ENCODE measurements at regions not wholly inside any gene's neighbourhood (a gene's known extent, or its start where the extent isn't known, plus 50 kb on each side); places are given as distances from the start of the nearest gene placed in this dataset.
"Not testable (repeated sequence)": the region's sequence is repeated elsewhere in the genome, so short reads cannot be mapped to it uniquely, and the experiment has no call there.

DNA sequence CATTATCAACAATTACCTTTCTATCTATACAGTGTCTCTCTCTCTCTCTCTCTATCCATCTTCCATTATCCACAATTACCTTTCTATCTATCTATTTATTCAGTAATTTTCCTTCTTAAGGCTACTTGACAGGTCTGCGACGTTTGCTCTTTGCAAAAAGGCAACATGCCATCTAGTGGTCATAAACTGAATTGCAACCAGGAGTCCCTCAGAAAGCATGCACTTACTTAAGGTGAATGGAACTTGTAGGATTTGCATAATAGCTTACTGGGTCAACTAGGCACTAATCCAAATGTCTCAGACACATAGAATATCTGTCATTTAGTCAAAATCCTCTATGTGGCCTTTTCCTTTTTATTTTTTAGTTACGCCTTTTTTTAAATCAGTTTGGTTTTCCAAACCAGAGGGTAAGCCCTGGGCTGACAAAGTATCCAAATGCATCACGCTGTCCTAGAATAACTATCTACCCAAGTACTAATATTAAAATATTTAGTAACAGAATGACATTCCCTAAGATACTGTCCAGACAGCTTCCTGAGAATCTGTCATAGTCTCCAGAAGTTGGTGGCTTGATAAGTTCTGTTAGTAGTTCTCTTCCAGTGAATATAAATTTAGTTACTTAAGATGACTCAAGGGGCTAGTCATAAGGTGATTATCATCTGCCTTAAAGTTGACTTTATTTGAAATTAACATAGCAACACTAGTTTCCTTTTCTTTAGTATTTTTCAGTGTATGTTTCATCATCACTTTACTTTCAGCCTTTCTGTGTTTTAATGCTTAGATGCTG is 208.3 kb downstream of the PPP1R3A start:
- peak; percentile 75 for DNase-seq (ENCODE audit: low spot score)

DNA sequence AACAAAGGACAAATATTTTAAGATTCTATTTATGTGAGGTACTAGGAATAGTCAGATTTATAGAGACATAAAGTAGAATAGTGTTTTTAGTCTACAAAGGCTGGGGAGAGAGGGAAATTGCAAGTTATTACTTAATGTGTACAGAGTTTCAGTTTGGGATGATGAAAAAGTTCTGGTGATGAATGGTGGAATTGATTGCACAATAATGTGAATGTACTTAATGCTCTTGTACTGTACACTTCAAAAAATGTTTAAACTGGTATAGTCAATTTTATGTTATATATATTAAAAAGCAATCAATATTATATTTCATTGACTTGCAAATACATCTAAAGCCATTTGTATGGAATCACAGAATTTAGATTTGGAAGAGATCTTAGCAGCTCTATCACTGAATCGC is 213.4 kb downstream of the PPP1R3A start:
- no peak for DNase-seq (ENCODE audit: low spot score)

DNA sequence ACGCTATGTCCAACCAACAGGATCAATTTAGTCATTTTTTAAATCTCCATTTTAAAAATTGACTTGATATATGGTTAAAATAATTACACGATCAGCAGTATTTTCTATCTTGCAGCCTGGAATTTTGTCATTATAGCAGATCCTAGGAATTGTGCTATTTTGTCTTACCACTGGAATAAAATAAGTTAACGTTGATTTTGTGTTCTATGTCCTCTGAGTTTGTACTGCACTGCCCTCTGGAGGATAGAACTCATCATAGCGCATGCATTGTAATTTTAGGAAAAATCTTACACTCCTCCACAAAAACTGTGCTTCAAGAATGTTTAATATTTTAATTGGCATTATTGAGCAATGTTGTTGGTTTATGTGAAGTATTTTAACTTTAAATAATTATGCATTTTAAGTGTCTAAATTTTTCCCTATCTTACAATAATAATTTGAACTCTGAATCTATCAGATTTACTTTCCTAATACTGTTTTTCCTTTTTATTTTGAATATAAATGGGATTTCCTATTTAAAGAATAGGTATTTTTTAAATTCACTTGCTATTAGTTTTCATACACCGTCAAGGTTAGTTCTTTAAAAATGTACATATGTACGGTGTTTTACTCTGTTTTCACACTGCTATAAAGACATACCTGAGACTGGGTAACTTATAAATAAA is 220.1 kb downstream of the PPP1R3A start:
- DNase-seq (ENCODE audit: low spot score), result peak; percentile 25

DNA sequence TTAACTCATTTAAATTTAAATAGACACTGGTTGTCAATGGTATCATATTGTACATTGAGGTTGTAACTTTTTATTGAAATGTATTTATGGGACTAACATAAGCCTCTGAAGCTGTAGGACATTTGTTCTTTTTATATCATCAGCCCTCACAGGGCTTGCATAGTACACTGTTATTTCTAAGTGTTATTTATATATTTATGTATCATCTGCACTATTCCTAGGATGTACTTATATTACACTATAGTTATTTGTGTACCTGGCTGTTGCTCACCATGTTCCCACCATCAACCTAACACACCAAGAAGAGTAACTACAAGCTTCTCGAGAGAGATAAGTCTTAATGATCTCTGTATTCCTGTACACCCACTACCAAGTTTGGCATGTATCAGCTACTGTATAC is 224.7 kb downstream of the PPP1R3A start:
- DNase-seq (ENCODE audit: low spot score), result no peak

DNA sequence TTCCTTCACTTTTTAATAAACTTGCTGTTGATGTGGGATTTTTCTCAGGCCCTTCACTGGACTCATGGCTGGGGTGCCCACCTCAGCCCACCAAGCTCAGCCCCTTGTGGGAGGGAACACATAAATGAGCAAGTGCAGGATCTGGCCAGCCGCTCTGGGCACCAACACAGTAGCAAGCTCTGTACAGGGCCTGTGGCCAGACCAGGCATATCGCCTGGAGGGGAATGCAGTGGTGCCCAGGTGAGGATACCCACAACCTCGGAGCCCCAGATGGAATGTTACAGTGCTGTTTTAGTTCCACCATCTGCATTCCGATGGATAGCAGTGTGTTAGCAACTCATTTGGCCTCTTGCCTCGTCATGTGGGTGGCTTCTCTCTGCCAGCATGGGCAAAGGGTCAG is 234.6 kb downstream of the PPP1R3A start:
- no peak for DNase-seq (ENCODE audit: low spot score)

DNA sequence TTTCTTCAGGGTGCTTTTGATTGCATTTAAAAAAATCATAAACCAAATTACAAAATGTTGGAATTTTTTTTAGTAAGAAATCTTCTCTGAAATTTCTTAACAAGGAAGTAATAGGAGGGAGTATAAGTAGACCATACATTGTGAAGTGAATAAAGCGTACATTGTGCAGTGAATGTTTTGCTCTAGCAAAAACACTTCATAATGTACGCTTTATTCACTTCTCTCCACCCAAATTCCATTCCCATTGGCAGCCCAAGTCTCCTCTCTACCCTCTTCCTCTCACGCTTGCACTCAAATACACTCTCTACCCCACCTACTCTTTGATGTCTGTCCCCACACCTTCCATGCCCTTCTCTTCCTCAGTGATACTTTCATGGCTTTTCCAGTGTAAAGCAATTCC is 241.0 kb downstream of the PPP1R3A start:
- DNase-seq (ENCODE audit: low spot score), result no peak

DNA sequence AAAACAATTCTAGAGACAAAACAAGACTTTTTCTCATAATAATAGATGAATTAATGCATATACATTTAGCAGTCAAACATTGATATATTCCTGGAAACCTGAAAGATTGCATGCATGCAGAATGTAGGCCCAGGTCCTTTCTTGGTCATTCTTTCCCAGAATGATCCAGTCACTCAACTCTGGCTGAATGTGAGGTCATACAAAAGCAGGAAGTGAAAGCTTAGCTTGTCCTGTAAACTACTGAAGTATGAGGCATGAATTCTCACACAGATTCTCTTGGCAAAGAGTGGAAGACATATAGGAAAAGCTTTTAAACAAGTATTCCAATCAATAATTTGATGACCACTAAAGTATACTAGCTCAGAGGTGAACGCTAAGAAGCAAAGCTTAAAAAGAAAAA is 253.9 kb downstream of the PPP1R3A start:
- no peak for DNase-seq (ENCODE audit: low spot score)

DNA sequence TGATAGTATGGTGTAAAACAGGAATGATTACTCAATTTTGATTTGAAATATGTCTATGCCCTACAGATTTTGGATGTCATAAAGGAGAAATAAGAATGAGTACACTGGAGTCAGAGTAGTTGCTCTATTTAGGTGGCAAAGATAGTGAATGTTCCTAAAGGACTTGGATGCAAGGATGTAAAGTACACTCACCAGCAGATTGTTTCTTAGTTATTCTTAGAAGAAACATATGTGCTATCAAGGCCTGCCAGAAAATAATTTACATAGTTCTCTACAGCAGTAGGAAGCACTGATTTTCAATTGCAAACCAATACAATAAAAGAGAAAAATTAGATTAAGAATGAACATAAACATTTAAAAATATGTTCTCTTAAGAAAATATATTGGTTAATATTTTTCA is 259.4 kb downstream of the PPP1R3A start:
- peak; percentile 12 for DNase-seq (ENCODE audit: low spot score)

DNA sequence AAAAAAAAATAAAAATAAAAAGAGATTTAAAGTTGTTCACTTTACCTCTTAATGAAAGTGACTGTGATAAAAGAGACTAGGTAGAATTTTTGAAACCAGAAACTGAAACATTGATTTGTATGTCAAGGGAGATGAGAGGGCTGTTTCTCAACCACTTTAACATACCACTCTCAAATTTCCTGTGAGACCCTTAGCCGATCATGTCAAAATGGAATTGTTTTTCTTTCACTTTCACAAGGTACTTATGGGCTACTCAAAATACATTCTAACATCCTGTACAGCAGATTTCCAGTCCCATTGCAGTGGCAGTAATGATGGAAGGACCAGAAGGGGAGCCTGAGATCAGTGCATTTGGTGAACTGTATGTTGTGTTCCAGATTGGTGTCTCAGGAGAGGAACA is 261.2 kb downstream of the PPP1R3A start:
- DNase-seq (ENCODE audit: low spot score), result no peak

DNA sequence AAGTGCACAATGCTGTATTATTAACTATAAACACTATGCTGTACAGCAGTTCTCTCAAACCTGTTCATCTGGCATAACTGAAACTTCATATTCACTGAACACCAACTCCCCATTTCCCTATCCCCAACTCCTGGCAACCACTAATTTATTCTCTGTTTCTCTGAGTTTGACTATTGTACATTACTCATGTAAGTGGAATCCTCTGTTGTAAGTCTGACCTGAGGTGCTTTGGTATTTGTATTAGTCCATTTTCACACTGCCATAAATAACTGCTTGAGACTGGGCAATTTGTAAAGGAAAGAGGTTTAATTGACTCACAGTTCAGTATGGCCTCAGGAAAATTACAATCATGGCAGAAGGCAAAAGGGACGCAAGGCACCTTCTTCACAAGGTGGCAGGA is 266.3 kb downstream of the PPP1R3A start:
- no peak for DNase-seq (ENCODE audit: low spot score)

DNA sequence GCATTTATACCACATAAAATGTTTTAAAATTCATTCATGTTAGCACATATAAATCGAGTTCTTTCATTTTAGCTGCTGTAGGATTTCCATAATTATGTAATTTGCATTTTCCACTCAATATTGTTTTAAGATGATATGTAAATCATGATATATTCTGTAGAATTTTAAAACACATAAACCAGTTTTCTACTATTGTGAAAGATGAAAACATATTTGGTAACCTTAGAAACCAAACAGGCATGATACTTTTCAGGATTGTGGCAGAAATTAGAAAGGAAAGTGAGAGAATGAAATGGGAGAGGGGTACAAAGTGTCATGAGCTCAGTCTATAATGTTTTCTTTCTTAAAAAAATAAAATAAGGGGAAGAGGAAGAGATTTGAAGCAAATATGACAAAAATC is 269.3 kb downstream of the PPP1R3A start:
- no peak for DNase-seq (ENCODE audit: low spot score)

DNA sequence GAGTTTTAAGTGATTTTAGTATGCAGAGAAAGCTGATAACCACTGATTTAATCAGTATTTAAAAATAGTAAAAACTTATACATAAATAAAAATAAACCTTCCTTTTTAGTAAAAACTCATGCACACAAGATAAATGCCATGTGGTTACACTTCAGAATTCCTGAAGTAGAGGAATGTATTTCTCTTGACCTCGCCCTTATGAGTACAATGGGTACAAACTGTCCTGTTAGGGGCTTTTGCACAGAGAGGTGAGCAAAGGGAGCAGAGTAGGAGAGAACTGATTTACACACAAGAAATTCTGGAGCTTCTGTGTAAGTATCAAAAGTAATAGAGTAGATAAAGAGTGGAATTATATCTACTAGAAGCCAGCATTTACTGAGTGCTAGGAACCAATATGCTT is 279.6 kb downstream of the PPP1R3A start:
- no peak for DNase-seq (ENCODE audit: low spot score)

DNA sequence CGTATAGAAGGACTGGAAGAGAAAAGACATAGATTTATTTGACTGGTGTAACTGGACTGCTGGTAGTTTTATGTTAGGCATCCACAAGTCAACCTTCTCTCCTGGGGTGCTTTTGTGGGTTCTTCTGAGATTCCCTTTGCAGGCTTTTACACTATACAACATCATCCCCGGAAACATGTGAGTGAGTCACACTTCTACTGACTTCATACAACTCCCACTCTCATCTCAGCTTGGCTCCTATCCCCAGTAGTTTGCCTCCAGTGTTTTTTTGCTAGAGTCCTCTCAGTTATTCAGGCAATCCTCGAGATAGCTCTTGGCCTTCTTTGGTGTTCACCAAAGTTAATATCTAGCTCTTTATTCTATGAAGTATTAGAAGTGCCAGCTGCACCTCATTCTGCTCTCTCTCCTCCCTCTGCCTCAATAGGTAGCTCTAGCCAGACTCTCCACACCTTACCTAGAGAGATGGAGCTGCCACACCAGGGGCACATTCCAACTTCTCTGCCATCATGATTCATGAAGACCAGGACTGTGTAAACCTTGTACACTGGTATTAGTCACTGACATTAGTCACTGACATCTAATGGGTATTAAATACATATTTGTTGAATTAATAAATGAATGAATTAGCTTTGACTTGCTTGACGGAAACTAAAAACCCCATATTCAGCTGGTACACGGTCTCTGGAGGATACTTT is 281.9 kb downstream of the PPP1R3A start:
- no peak for DNase-seq (ENCODE audit: low spot score)

DNA sequence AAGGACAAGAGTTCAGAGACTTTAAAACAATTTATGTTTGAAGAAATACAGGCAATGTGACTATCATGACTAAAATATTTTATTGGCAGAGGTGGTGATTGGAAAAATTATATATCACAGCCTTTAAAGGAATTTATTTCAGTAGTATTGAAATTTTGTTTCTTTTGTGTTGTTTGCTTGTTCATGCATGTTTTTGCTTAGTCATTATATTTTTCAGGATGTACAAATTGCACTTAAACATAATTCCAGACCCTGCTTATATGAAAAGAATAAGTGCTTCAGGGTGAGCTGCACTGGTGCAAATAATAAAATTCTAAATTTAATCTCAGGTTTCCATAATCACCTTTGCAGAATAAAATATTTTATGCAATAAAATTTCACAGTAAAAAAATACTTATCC is 283.3 kb downstream of the PPP1R3A start:
- DNase-seq (ENCODE audit: low spot score), result no peak

DNA sequence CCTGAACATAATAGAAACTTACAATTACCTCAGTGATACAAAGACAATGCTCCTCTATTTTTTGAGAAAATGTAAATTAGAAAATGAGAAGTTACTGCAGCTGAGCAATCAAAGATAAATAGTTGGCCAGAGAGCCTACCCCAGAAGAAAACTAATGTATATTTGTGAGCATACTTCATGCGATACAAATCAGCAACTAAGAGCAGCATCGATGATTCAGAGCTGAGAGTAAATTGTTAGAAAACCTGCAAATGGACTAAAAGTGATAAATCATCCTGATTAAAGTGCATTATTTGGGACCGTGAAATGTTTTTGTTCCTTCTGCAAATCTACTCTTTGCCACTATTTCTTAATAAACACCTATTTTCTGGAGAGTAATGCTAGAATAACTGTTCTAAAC is 285.7 kb downstream of the PPP1R3A start:
- no peak for DNase-seq (ENCODE audit: low spot score)

DNA sequence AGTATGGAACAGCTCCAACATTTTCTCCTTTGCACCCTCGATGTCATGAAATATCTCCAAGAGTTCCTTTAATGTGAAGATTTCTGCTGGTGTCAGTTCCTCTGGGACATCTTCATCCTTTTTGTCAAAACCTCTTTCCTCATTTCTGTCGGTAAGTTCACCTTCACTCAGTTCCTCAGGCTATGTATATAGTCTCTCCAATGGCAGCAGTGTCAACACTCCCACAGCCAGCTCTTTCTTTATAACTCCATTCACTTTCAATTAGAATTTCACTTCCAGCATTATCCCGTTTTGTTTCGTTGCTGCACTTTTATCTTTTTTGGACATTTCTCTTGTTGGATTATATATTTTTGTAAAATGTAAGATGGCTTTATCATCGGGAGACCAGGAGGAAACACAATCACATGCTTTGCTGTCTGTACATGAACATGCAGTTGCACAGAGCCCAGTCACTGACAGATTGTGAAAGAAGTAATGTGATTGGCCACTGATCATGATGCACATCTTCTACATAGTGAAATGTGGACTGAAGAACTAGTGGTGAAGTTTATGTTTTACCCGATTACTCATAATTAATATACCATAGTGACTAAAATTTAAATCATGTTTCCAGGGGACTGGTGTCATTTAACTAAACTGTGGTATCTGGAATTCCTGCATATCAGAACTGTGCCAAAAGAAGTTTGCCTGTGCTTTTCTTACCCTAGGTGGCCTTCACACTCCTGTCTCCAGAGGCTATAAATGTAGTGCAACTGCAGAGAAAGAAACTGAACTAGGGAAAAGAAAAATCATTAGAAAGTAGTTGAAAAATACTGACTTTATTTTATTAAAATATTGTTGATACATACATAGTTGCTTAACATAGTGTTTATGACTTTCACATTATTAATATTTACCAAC is 289.6 kb downstream of the PPP1R3A start:
- DNase-seq (ENCODE audit: low spot score), result no peak

DNA sequence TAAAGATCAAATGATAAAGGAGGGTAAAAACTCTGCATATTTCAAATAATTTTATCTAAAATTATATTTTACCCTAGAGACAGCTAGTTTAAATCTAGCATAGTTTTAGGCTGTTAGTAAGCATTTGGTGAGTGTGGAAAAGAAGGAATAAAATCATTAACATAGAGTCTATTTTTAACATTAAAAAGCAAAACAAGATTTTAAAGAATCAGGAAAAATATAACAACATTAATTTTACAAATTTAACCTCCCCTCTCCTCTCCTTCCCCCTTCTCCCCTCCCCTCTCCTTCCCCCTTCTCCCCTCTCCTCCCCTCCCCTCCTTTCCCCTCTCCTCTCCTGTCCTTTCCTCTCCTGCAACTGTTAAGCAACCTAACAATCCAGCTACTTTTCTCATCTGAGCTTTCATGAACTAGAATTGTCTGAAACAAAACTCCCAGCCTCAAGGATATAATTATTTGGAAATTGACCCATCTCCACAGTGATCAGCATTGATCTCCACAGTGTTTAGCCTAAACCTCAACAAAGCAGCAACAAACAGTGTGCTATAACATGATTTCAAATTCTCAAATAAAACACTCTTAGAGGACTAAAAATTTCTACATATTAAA is 293.2 kb downstream of the PPP1R3A start:
- no peak for DNase-seq (ENCODE audit: low spot score)

DNA sequence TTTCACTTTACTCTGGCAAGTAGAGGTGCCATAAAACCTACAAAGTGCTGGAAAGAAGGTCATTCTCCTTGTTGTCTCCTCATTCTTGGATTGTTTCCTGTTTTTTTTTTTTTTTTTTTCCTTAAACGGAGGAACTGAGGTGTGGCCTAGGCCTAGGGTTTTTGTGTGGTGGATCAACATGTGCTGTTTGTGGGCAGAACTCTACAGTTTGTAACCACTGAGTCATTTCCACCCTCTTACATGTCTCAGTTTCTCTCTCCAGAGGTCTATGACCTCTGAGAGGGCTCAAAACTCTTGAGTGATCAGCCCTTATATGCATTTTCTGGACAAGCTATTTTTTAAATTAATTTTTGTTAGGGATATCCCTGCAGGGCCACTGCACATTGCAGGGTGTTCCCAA is 296.0 kb downstream of the PPP1R3A start:
- no peak for DNase-seq (ENCODE audit: low spot score)

DNA sequence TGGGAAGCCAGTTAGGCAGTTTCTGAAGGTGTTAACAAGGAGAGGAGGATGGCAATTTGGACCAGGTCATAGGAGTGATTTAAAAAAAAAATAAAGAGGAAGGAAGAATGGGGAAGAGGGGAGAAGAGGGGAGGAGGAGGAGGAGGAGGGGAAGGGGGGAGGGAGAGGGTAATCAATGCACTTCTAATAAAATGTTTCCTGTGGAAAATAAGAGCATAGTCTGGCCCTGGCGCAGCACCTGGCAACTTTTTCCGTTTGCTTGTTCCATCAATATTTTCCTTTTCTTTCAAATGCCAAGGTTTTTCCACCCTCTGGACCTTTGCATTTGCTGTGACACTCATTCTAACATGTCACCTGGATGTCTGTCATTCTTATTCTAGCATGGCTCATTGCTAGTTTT is 308.2 kb downstream of the PPP1R3A start:
- DNase-seq (ENCODE audit: low spot score), result no peak

DNA sequence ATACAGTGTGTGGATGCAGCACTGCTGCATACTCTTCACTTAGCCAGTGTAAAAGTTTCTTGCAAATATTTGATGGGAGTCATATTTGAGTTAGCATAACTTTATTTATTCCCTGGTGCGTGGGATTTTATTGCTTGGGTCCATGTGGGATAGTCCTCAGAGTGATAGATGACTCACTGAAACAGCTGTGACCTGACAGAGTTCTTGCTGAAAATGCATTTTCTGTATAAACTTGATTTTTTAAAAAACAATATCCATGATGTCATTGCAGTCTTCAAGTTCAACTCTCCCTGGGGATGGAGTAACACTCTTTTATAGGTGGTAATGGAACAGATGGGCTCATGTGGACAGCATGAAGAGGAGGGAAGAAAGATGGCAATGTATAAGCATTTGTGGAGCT is 310.0 kb downstream of the PPP1R3A start:
- no peak for DNase-seq (ENCODE audit: low spot score)

DNA sequence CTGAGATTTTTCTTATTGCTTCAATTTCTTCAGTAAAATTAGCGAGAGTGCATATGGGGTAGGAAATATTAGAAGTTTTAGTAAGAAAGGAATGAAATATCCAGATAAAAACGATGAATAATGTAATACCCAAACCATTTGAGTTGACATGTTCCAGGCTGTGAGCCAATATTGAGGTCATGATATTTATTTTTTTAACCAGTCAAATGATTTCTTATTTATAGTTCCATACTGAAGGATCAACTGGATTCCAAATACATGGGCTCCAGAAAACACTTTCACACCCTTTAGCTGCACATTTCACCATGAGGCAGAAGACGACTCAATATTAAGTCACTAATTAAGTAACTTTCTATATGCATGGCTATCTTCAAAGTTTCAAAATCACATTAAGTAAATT is 312.5 kb downstream of the PPP1R3A start:
- no peak for DNase-seq (ENCODE audit: low spot score)

DNA sequence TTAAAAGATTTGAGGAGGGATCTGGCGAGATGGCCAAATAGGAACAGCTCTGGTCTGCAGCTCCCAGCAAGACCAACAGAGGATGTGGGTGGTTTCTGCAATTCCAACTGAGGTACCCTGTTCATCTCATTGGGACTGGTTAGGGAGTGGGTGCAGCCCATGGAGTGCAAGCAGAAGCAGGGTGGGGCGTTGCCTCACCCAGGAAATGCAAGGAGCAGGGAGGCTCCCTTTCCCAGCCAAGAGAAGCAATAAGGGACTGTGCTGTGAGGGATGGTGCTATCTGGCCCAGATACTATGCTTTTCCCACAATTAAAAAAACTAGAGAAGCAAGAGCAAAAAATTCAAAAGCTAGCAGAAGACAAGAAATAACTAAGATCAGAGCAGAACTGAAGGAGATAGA is 318.4 kb downstream of the PPP1R3A start:
- DNase-seq (ENCODE audit: low spot score), result not testable (repeated sequence)

All from pons (tissue), 1 donor.